ENCODE measurements at regions not wholly inside any gene's neighbourhood (a gene's known extent, or its start where the extent isn't known, plus 50 kb on each side); places are given as distances from the start of the nearest gene placed in this dataset.
A peak's percentile ranks its signal among the peaks of the same experiment; 100 is the strongest.

GRCh38 chr2:75342504-75343175 lies 143.3 kb upstream of the TACR1 start (continued):
- TF ChIP-seq STAT1 (conservative IDR thresholded peaks at IDR 0.05) (no peak), SMARCA5 (IDR thresholded peaks at IDR 0.05) (no peak; the same call in 1 of the 2 replicates), CBX5 (IDR thresholded peaks at IDR 0.05; ENCODE audit: low read depth) (no peak), MEF2B (IDR thresholded peaks at IDR 0.05; ENCODE audit: partially characterized antibody, poor library complexity, severe bottlenecking) (peak; percentile 49), IRF5 (IDR thresholded peaks at IDR 0.05; ENCODE audit: borderline replicate concordance) (no peak), BCL11A (IDR thresholded peaks at IDR 0.05; ENCODE audit: low read depth, low read length) (no peak), SKIL (IDR thresholded peaks at IDR 0.05; ENCODE audit: low read depth, poor library complexity, severe bottlenecking) (no peak), EED (IDR thresholded peaks at IDR 0.05; ENCODE audit: low read depth) (no peak), ATF7 (IDR thresholded peaks at IDR 0.05; ENCODE audit: low read depth) (peak; percentile 41), RCOR1 (conservative IDR thresholded peaks at IDR 0.05; ENCODE audit: low read depth, low read length) (no peak), YY1 (IDR thresholded peaks at IDR 0.05; ENCODE audit: low read depth, low read length) (no peak), BMI1 (IDR thresholded peaks at IDR 0.05; ENCODE audit: borderline replicate concordance) (no peak), NBN (IDR thresholded peaks at IDR 0.05) (no peak), KLF5 (IDR thresholded peaks at IDR 0.05; ENCODE audit: partially characterized antibody) (no peak), ZBTB33 (IDR thresholded peaks at IDR 0.05) (no peak), NFYA (IDR thresholded peaks at IDR 0.05; ENCODE audit: borderline replicate concordance, low read depth, low read length) (no peak), ESRRA (IDR thresholded peaks at IDR 0.05; ENCODE audit: low read length) (no peak), KDM1A (IDR thresholded peaks at IDR 0.05; ENCODE audit: borderline replicate concordance) (no peak), RUNX3 (IDR thresholded peaks at IDR 0.05; ENCODE audit: low read length) (no peak), ETV6 (conservative IDR thresholded peaks at IDR 0.05 in 1 of 2, IDR thresholded peaks at IDR 0.05 in 1 of 2; ENCODE audit: borderline replicate concordance in 1 of 2, low read depth in 1 of 2) (no peak), ZNF687 (IDR thresholded peaks at IDR 0.05) (no peak), KAT2A (conservative IDR thresholded peaks at IDR 0.05; ENCODE audit: control insufficient read depth, low read depth, low read length) (no peak), RFX5 (IDR thresholded peaks at IDR 0.05; ENCODE audit: low read depth, low read length) (no peak)

Measured in GM12878 (cell line).